Left ventricle myocardium inferior (tissue), 1 donor: ENCODE measurements at regions not wholly inside any gene's neighbourhood (a gene's known extent, or its start where the extent isn't known, plus 50 kb on each side); places are given as distances from the start of the nearest gene placed in this dataset.

Source experiments
- DNase-seq: peaks from one replicate; pipeline ENCODE4 v3.0.0-alpha.2; 2020
- H3K27ac ChIP-seq: fragments of 200-600 bp; replicated peaks from 2 replicates; pipeline ENCODE4 v1.8.0; 2021
- H3K27me3 ChIP-seq: fragments of 200-600 bp; 2 replicates; pipeline ENCODE4 v1.8.0; 2021; ENCODE audit warnings: low read depth
- H3K36me3 ChIP-seq: fragments of 200-600 bp; 2 replicates; pipeline ENCODE4 v1.8.0; 2021
- H3K4me1 ChIP-seq: fragments of 200-600 bp; 2 replicates; pipeline ENCODE4 v1.8.0; 2021
- H3K4me3 ChIP-seq: fragments of 200-600 bp; 2 replicates; pipeline ENCODE4 v1.8.0; 2021; ENCODE audit warnings: mild to moderate bottlenecking, moderate library complexity
- H3K9me3 ChIP-seq: fragments of 200-600 bp; replicated peaks from 2 replicates; pipeline ENCODE4 v1.8.0; 2021
- intact Hi-C: fragments of 100-400 bp; cut with micrococcal nuclease; formaldehyde crosslinking; loops from one replicate; pipeline ENCODE4 v1.11.0; 2022
- TF ChIP-seq, protein P1 (sequence below): fragments of 200-600 bp; IDR thresholded peaks from 2 replicates; pipeline ENCODE4 v1.8.0; 2021; ENCODE audit warnings: antibody characterized with exemption, mild to moderate bottlenecking, borderline replicate concordance
- donor health status: DM: no; HTN: yes; CAD: no; lungs with severe emphysema.

GRCh38 chr10:109071539-109071938 is 851.8 kb downstream of the XPNPEP1 start:
- H3K4me1 ChIP-seq = no peaks in the 10 kb centered on the region
- DNase-seq = no peak
- TF ChIP-seq, protein P1, sequence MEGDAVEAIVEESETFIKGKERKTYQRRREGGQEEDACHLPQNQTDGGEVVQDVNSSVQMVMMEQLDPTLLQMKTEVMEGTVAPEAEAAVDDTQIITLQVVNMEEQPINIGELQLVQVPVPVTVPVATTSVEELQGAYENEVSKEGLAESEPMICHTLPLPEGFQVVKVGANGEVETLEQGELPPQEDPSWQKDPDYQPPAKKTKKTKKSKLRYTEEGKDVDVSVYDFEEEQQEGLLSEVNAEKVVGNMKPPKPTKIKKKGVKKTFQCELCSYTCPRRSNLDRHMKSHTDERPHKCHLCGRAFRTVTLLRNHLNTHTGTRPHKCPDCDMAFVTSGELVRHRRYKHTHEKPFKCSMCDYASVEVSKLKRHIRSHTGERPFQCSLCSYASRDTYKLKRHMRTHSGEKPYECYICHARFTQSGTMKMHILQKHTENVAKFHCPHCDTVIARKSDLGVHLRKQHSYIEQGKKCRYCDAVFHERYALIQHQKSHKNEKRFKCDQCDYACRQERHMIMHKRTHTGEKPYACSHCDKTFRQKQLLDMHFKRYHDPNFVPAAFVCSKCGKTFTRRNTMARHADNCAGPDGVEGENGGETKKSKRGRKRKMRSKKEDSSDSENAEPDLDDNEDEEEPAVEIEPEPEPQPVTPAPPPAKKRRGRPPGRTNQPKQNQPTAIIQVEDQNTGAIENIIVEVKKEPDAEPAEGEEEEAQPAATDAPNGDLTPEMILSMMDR = no peak
- no peaks in the 10 kb centered on the region for H3K9me3 ChIP-seq
- no peak overlapping the region for H3K27ac ChIP-seq
- no peaks in the 10 kb centered on the region for H3K36me3 ChIP-seq
- H3K27me3 ChIP-seq = no peaks in the 10 kb centered on the region
- no peak overlapping the region for H3K4me3 ChIP-seq
- intact Hi-C loops = no loop called here

DNA sequence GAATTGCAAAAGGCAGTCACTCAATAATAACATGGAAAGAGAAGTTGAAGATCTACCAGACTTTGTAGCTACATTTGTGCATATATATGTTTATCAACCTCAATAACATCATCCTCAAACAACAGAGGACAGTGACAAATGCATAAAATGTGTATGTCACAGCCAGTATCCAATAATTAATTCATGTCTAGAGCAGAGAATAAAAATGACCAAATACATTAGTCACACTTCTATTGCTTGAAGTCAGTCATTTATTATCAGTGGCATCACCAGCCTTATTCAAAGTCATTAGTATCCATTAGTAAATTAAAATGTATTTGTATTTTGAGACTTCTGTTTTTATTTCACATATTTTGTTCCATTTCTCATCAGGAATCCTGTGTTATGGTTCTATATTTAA is 852.8 kb downstream of the XPNPEP1 start:
- no peaks in the 10 kb centered on the region for H3K9me3 ChIP-seq
- no peaks in the 10 kb centered on the region for H3K27me3 ChIP-seq
- no peak for DNase-seq
- no peaks in the 10 kb centered on the region for H3K4me1 ChIP-seq
- intact Hi-C loops = no loop called here
- H3K27ac ChIP-seq = no peak overlapping the region
- TF ChIP-seq, protein P1 = no peak
- H3K4me3 ChIP-seq = no peak overlapping the region
- no peaks in the 10 kb centered on the region for H3K36me3 ChIP-seq

- Histone ChIP-seq H3K4me1 (no peaks in the 10 kb centered on the region), H3K4me3 (no peak overlapping the region), H3K27ac (no peak overlapping the region), H3K9me3 (peaks cover 7% of the 10 kb centered on the region), H3K36me3 (no peaks in the 10 kb centered on the region), H3K27me3 (no peaks in the 10 kb centered on the region)
- intact Hi-C loops = no loop called here
- TF ChIP-seq, protein P1 = no peak
- DNase-seq = no peak
Observed at GRCh38 chr10:109067031-109067430, 856.3 kb downstream of the XPNPEP1 start.

DNA sequence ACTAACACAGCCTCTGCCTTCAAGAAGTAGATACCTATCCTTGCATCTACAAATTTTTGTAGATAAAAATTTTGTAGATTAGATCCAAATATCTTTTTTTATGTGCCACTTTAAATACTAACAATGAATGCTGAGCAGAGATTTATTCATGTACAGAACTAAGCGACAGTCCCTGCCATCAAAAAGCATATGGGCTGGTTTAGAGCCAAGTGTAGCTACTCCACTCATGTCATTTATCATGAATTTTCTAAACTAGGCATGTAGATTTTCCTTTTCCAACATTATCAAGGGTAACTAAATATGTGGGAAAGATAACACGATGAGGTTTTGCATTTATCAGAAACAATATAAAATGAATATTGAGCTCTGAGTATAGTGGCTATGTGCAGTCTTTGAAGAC is 857.5 kb downstream of the XPNPEP1 start:
- no peak for DNase-seq
- Histone ChIP-seq H3K9me3 (peaks cover 9% of the 10 kb centered on the region), H3K36me3 (no peaks in the 10 kb centered on the region), H3K4me3 (no peak overlapping the region), H3K4me1 (no peaks in the 10 kb centered on the region), H3K27me3 (no peaks in the 10 kb centered on the region), H3K27ac (no peak overlapping the region)
- TF ChIP-seq, protein P1 = no peak
- intact Hi-C loops = no loop called here

- TF ChIP-seq, protein P1 = no peak
- intact Hi-C loops = no loop called here
- Histone ChIP-seq H3K4me3 (no peak overlapping the region), H3K4me1 (no peaks in the 10 kb centered on the region), H3K27ac (no peak overlapping the region), H3K27me3 (no peaks in the 10 kb centered on the region), H3K9me3 (peaks cover 9% of the 10 kb centered on the region), H3K36me3 (no peaks in the 10 kb centered on the region)
- DNase-seq = no peak
Observed at GRCh38 chr10:109062371-109062770, 860.9 kb downstream of the XPNPEP1 start.

- DNase-seq = no peak
- H3K4me3 ChIP-seq = no peak overlapping the region
- no peaks in the 10 kb centered on the region for H3K36me3 ChIP-seq
- TF ChIP-seq, protein P1 = no peak
- H3K27me3 ChIP-seq = no peaks in the 10 kb centered on the region
- intact Hi-C loops = no loop called here
- no peaks in the 10 kb centered on the region for H3K9me3 ChIP-seq
- H3K27ac ChIP-seq = no peak overlapping the region
- no peaks in the 10 kb centered on the region for H3K4me1 ChIP-seq
Observed at GRCh38 chr10:109055243-109055642, 868.1 kb downstream of the XPNPEP1 start.
